Endodermal cell (in vitro differentiated cells): ENCODE measurements at regions not wholly inside any gene's neighbourhood (a gene's known extent, or its start where the extent isn't known, plus 50 kb on each side); places are given as distances from the start of the nearest gene placed in this dataset.
A peak's percentile ranks its signal among the peaks of the same experiment; 100 is the strongest.

ENCODE experiments used
- DNase-seq: peaks from one replicate; pipeline ENCODE4 v3.0.0-alpha.2; 2017
- H3K27ac ChIP-seq: 2 replicates; pipeline ENCODE4 v1.5.1; 2013; ENCODE audit warnings: mild to moderate bottlenecking, low read depth, low read length, moderate library complexity
- H3K27me3 ChIP-seq: 2 replicates; pipeline ENCODE4 v1.6.1; 2013; ENCODE audit warnings: mild to moderate bottlenecking, low read length, moderate library complexity; ENCODE audit not compliant: insufficient read depth, control insufficient read depth, poor library complexity, severe bottlenecking
- H3K36me3 ChIP-seq: 2 replicates; pipeline ENCODE4 v1.7.0; 2013; ENCODE audit warnings: mild to moderate bottlenecking, low read length, moderate library complexity; ENCODE audit not compliant: control insufficient read depth, insufficient read depth
- H3K4me1 ChIP-seq: one replicate; pipeline ENCODE4 v1.7.0; 2013; ENCODE audit warnings: low read length; ENCODE audit not compliant: control insufficient read depth, insufficient read depth
- H3K4me3 ChIP-seq: 2 replicates; pipeline ENCODE4 v1.5.1; 2013; ENCODE audit warnings: mild to moderate bottlenecking, low read length, moderate library complexity
- H3K9ac ChIP-seq: 2 replicates; pipeline ENCODE4 v1.6.1; 2013; ENCODE audit warnings: mild to moderate bottlenecking, low read length, moderate library complexity; ENCODE audit not compliant: poor library complexity, severe bottlenecking; ENCODE audit errors: extremely low read depth
- H3K9me3 ChIP-seq: 2 replicates; pipeline ENCODE4 v1.6.1; 2013; ENCODE audit warnings: mild to moderate bottlenecking, low read length, moderate library complexity; ENCODE audit not compliant: control insufficient read depth
- H3K27ac Mint-ChIP-seq: 2 replicates; pipeline ENCODE4 v1.8.0; 2020; ENCODE audit warnings: mixed read lengths
- H3K27me3 Mint-ChIP-seq: 2 replicates; pipeline ENCODE4 v1.8.0; 2021; ENCODE audit warnings: mild to moderate bottlenecking, mixed read lengths; ENCODE audit not compliant: insufficient read depth
- H3K36me3 Mint-ChIP-seq: 2 replicates; pipeline ENCODE4 v1.8.0; 2020; ENCODE audit warnings: low read depth, mixed read lengths
- H3K4me1 Mint-ChIP-seq: 2 replicates; pipeline ENCODE4 v1.8.0; 2020; ENCODE audit warnings: mixed read lengths
- H3K4me3 Mint-ChIP-seq: 2 replicates; pipeline ENCODE4 v1.8.0; 2020; ENCODE audit warnings: mild to moderate bottlenecking, moderate library complexity, mixed read lengths
- H3K9me3 Mint-ChIP-seq: 2 replicates; pipeline ENCODE4 v1.8.0; 2020; ENCODE audit warnings: mild to moderate bottlenecking, mixed read lengths
- CTCF ChIP-seq: fragments of 200-600 bp; sonication (generic); conservative IDR thresholded peaks from 2 replicates; pipeline ENCODE4 v1.5.0; 2021; ENCODE audit warnings: antibody characterized with exemption, mild to moderate bottlenecking
- WGBS, 2 experiments: methylation state at CpG; one replicate each; pipeline versions ENCODE4 v1.1.5 to v1.1.7; 2013; ENCODE audit warnings: missing lambda C conversion rate in 2 of 2, mixed read lengths in 1 of 2; ENCODE audit not compliant: insufficient coverage in 1 of 2, insufficient read length in 1 of 2; 5-methylcytosine and 5-hydroxymethylcytosine counted together

GRCh38 chr11:112611771-112612170, 349.4 kb upstream of the NCAM1 start:
- no peaks in the 10 kb centered on the region for H3K27me3 ChIP-seq
- H3K36me3 ChIP-seq = no peaks in the 10 kb centered on the region
- Mint-ChIP-seq H3K36me3 (no peaks in the 10 kb centered on the region), H3K4me1 (peaks cover 11% of the 10 kb centered on the region), H3K27me3 (peaks cover 3% of the 10 kb centered on the region), H3K27ac (no peak overlapping the region), H3K9me3 (no peaks in the 10 kb centered on the region), H3K4me3 (no peak overlapping the region)
- H3K4me3 ChIP-seq = no peak overlapping the region
- no peaks in the 10 kb centered on the region for H3K4me1 ChIP-seq
- 91 to 96% methylated on average over 5 to 7 of the region's 7 CpGs for WGBS, 2 experiments
- TF ChIP-seq CTCF = no peak
- no peaks in the 10 kb centered on the region for H3K9me3 ChIP-seq
- no peak overlapping the region for H3K9ac ChIP-seq
- DNase-seq = no peak
- no peak overlapping the region for H3K27ac ChIP-seq

- H3K36me3 ChIP-seq = no peaks in the 10 kb centered on the region
- Mint-ChIP-seq H3K27ac (no peak overlapping the region), H3K36me3 (no peaks in the 10 kb centered on the region), H3K9me3 (no peaks in the 10 kb centered on the region), H3K4me3 (no peak overlapping the region), H3K27me3 (no peaks in the 10 kb centered on the region), H3K4me1 (peaks cover 15% of the 10 kb centered on the region)
- no peak overlapping the region for H3K9ac ChIP-seq
- no peak for TF ChIP-seq CTCF
- no peaks in the 10 kb centered on the region for H3K9me3 ChIP-seq
- H3K27me3 ChIP-seq = no peaks in the 10 kb centered on the region
- 83 to 90% methylated on average over 1 to 3 of the region's 5 CpGs for WGBS, 2 experiments
- DNase-seq = peak; percentile 83
- no peaks in the 10 kb centered on the region for H3K4me1 ChIP-seq
- H3K27ac ChIP-seq = no peak overlapping the region
- no peak overlapping the region for H3K4me3 ChIP-seq
These were observed 348.9 kb upstream of the NCAM1 start for GRCh38 chr11:112612250-112612849.

GRCh38 chr11:112613051-112613972, 347.9 kb upstream of the NCAM1 start:
- H3K4me3 ChIP-seq = no peak overlapping the region
- 91 to 92% methylated on average over 4 to 8 of the region's 8 CpGs for WGBS, 2 experiments
- no peaks in the 10 kb centered on the region for H3K9me3 Mint-ChIP-seq
- H3K4me1 ChIP-seq = no peaks in the 10 kb centered on the region
- no peak overlapping the region for H3K9ac ChIP-seq
- no peak overlapping the region for H3K27ac ChIP-seq
- H3K27me3 Mint-ChIP-seq = no peaks in the 10 kb centered on the region
- no peaks in the 10 kb centered on the region for H3K9me3 ChIP-seq
- H3K4me1 Mint-ChIP-seq = peaks cover 16% of the 10 kb centered on the region
- H3K36me3 ChIP-seq = no peaks in the 10 kb centered on the region
- no peak for TF ChIP-seq CTCF
- no peak overlapping the region for H3K27ac Mint-ChIP-seq
- H3K4me3 Mint-ChIP-seq = no peak overlapping the region
- no peak for DNase-seq
- no peaks in the 10 kb centered on the region for H3K36me3 Mint-ChIP-seq
- H3K27me3 ChIP-seq = no peaks in the 10 kb centered on the region
